Lung (tissue), 11 donors: ENCODE measurements at regions not wholly inside any gene's neighbourhood (a gene's known extent, or its start where the extent isn't known, plus 50 kb on each side); places are given as distances from the start of the nearest gene placed in this dataset.

ENCODE experiments used
- ATAC-seq: fragments of 200-7000 bp; cut with Tn5 transposase; one replicate; pipeline ENCODE4 v1.9.1; 2020; ENCODE audit warnings: moderate number of reproducible peaks; ENCODE audit not compliant: insufficient read depth, low FRiP score
- DNase-seq, 3 donors: peaks; one replicate each; pipeline ENCODE4 v3.0.0-alpha.2; 2013 to 2017
- H3K27ac ChIP-seq, 2 donors: one replicate each; pipeline ENCODE4 v1.5.1; 2013; ENCODE audit warnings: mild to moderate bottlenecking in 2 of 2, moderate library complexity in 2 of 2, control low read depth in 1 of 2, inconsistent platforms in 1 of 2, low read depth in 1 of 2, low read length in 1 of 2
- H3K27me3 ChIP-seq, 3 donors: one replicate each; pipeline ENCODE4 v1.5.1; 2013; ENCODE audit warnings: low read length in 2 of 3; ENCODE audit not compliant: control insufficient read depth in 3 of 3, insufficient read depth in 3 of 3
- H3K36me3 ChIP-seq, 4 donors: one replicate each; pipeline ENCODE4 v1.5.1; 2013; ENCODE audit warnings: low read length in 4 of 4, mild to moderate bottlenecking in 1 of 4, moderate library complexity in 1 of 4; ENCODE audit not compliant: control insufficient read depth in 4 of 4, insufficient read depth in 4 of 4
- H3K4me1 ChIP-seq, 5 donors: one replicate each; pipeline ENCODE4 v1.5.1; 2013; ENCODE audit warnings: low read length in 5 of 5, mild to moderate bottlenecking in 2 of 5, moderate library complexity in 1 of 5; ENCODE audit not compliant: control insufficient read depth in 5 of 5, insufficient read depth in 5 of 5
- H3K4me3 ChIP-seq: one replicate; pipeline ENCODE4 v1.5.1; 2013; ENCODE audit warnings: mild to moderate bottlenecking, control low read depth, moderate library complexity
- H3K9ac ChIP-seq, 2 donors: one replicate each; pipeline ENCODE4 v1.5.1; 2013; ENCODE audit warnings: low read length in 2 of 2, control low read depth in 1 of 2; ENCODE audit not compliant: insufficient read depth in 1 of 2
- H3K9me3 ChIP-seq, 4 donors: one replicate each; pipeline ENCODE4 v1.5.1; 2013; ENCODE audit warnings: low read length in 3 of 4, mild to moderate bottlenecking in 1 of 4, moderate library complexity in 1 of 4; ENCODE audit not compliant: control insufficient read depth in 4 of 4, insufficient read depth in 3 of 4
- CTCF ChIP-seq: IDR thresholded peaks from 2 replicates; pipeline ENCODE4 v1.5.1; 2012; ENCODE audit warnings: mild to moderate bottlenecking; ENCODE audit errors: control extremely low read depth, extremely low read depth
- WGBS, 2 donors: extraction: QIAGEN DNeasy Blood & Tissue Kit; methylation state at CpG; one replicate each; pipeline ENCODE4 v1.1.7; 2013; 5-methylcytosine and 5-hydroxymethylcytosine counted together
- donor health status: control.
- donor health status: control.
- donor health status: Bipolar disorder and iron deficiency.
- donor health status: healthy.
- donor health status: DM: yes; HTN: yes; CAD: no.

GRCh38 chr2:13135856-13136255 lies 419.1 kb downstream of the TRIB2 start:
- H3K9me3 ChIP-seq = no peaks in the 10 kb centered on the region
- ATAC-seq (no peak), DNase-seq (no peak)
- H3K4me3 ChIP-seq = no peak overlapping the region
- no peak for TF ChIP-seq CTCF
- WGBS, 2 donors = 68 to 73% methylated on average over 1 of the region's 1 CpG
- H3K27ac ChIP-seq = no peak overlapping the region
- no peaks in the 10 kb centered on the region for H3K27me3 ChIP-seq
- no peak overlapping the region for H3K9ac ChIP-seq
- no peaks in the 10 kb centered on the region for H3K4me1 ChIP-seq
- H3K36me3 ChIP-seq = no peaks in the 10 kb centered on the region

DNA sequence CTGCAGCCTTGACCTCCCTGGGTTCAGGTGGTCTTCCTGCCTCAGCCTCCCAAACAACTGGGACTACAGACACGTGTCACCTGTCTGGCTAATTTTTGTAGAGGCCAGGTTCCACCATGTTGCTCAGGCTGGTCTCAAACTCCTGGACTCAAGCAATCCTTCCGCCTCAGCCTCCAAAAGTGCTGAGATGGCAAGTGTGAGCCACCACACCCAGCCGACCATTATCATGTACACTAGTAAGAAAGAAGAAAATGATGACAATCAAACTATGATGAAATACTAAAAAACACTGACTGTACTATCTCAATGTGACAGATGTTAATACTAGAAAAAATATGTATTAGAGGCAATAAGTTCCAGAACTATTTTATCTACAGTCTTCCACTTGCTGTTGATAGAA lies 420.9 kb downstream of the TRIB2 start:
- Histone ChIP-seq H3K4me1 (no peaks in the 10 kb centered on the region), H3K9me3 (peaks cover 0 to 2% (median 0%) of the 10 kb centered on the region in 4 donors), H3K36me3 (no peaks in the 10 kb centered on the region), H3K9ac (no peak overlapping the region), H3K4me3 (no peak overlapping the region), H3K27ac (no peak overlapping the region), H3K27me3 (no peaks in the 10 kb centered on the region)
- TF ChIP-seq CTCF = no peak
- DNase-seq (no peak), ATAC-seq (no peak)
- 83 to 87% methylated on average over 3 of the region's 3 CpGs for WGBS, 2 donors

- ATAC-seq (no peak), DNase-seq (no peak)
- no peaks in the 10 kb centered on the region for H3K27me3 ChIP-seq
- no peaks in the 10 kb centered on the region for H3K4me1 ChIP-seq
- no peak overlapping the region for H3K9ac ChIP-seq
- no peak for TF ChIP-seq CTCF
- WGBS, 2 donors = 72 to 96% methylated on average over 2 of the region's 2 CpGs
- no peaks in the 10 kb centered on the region for H3K36me3 ChIP-seq
- no peak overlapping the region for H3K27ac ChIP-seq
- peaks cover 0 to 2% (median 0%) of the 10 kb centered on the region in 4 donors for H3K9me3 ChIP-seq
- no peak overlapping the region for H3K4me3 ChIP-seq
Observed at GRCh38 chr2:13141315-13141714, 424.6 kb downstream of the TRIB2 start.

- Histone ChIP-seq H3K27me3 (no peaks in the 10 kb centered on the region), H3K27ac (no peak overlapping the region), H3K36me3 (no peaks in the 10 kb centered on the region), H3K4me1 (no peaks in the 10 kb centered on the region), H3K4me3 (no peak overlapping the region), H3K9ac (no peak overlapping the region), H3K9me3 (peaks cover 0 to 2% (median 0%) of the 10 kb centered on the region in 4 donors)
- ATAC-seq (no peak), DNase-seq (no peak)
- no peak for TF ChIP-seq CTCF
- 50 to 67% methylated on average over 2 of the region's 2 CpGs for WGBS, 2 donors
Observed at GRCh38 chr2:13143451-13143850, 426.7 kb downstream of the TRIB2 start.
